Pancreas (tissue), 10 donors: ENCODE measurements at regions not wholly inside any gene's neighbourhood (a gene's known extent, or its start where the extent isn't known, plus 50 kb on each side); places are given as distances from the start of the nearest gene placed in this dataset.

Experiments
- ATAC-seq, 4 donors: fragments of 200-7000 bp; cut with Tn5 transposase; one replicate each; pipeline versions ENCODE4 v1.8.0 to v1.9.1; 2020; ENCODE audit warnings: mild to moderate bottlenecking in 4 of 4, moderate library complexity in 4 of 4
- DNase-seq, 6 donors: peaks; one replicate each; pipeline ENCODE4 v3.0.0-alpha.2; 2020
- FAIRE-seq: peaks from 2 replicates; lab custom pipeline; 2012; peaks lifted over from hg19 to GRCh38; lab: Jason Lieb, UNC
- H3K27ac ChIP-seq, 4 donors: fragments of 200-600 bp; sonication (generic); 1 replicate in 3 of 4; 2 replicates in 1 of 4; pipeline versions ENCODE4 v1.5.0 to v1.8.0; 2020
- H3K27me3 ChIP-seq, 4 donors: fragments of 200-600 bp; one replicate each; pipeline ENCODE4 v1.8.0; 2021
- H3K36me3 ChIP-seq, 3 donors: fragments of 200-600 bp; sonication (generic) in 1 of 3; one replicate each; pipeline versions ENCODE4 v1.5.0 to v1.8.0; 2020 to 2021
- H3K4me1 ChIP-seq, 3 donors: fragments of 200-600 bp; one replicate each; pipeline ENCODE4 v1.8.0; 2021
- H3K4me3 ChIP-seq, 4 donors: fragments of 200-600 bp; sonication (generic) in 2 of 4; one replicate each; pipeline versions ENCODE4 v1.5.0 to v1.8.0; 2020 to 2021
- H3K9me3 ChIP-seq, 4 donors: fragments of 200-600 bp; one replicate each; pipeline ENCODE4 v1.8.0; 2021
- WGBS, 2 donors: extraction: QIAGEN DNeasy Blood & Tissue Kit; methylation state at CpG; one replicate each; pipeline ENCODE4 v1.1.7; 2013; 5-methylcytosine and 5-hydroxymethylcytosine counted together
- intact Hi-C, 3 donors: fragments of 100-400 bp; cut with DNase I; formaldehyde crosslinking; loops; one replicate each; pipeline versions ENCODE4 v1.11.1 to v1.14.2; 2022
- TF ChIP-seq, protein P1 (sequence below), 4 donors: fragments of 200-600 bp; sonication (generic) in 3 of 4; IDR thresholded peaks; one replicate each; pipeline versions ENCODE4 v1.5.0 to v1.8.0; 2021; ENCODE audit warnings: antibody characterized with exemption in 4 of 4
- donor health status: healthy with polysubstance abuse.
- donor health status: DM: no; HTN: no; CAD: no; lungs with moderate emphysema.
- donor health status: DM: no; HTN: no; CAD: no.
- donor health status: control.
- donor health status: control.
- donor health status: Bipolar disorder and iron deficiency.
- donor health status: DM: yes; HTN: yes; CAD: no.
- donor health status: DM: no; HTN: no; CAD: no.
- donor health status: DM: no; HTN: no; CAD: no.
- donor health status: DM: yes; HTN: yes; CAD: no.

DNA sequence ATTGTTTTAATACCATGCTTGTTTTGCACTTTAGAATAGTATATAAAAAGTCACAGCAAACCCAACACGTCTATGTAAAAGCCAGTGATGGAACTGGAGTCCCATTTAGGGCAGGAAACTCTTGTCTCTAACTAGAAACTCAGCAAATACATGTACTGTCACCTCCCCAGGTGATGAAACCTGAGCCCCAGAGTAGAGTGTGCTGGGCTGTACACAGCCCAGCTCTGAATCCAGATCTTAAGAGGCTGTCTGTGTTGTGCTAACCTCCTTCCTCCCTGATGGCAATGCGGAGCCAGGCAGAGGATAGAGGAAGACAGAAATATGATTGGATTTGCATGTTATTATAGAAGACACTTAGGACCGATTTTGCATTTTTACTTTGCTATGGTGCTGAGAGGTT, 317.5 kb upstream of the TRIB2 start:
- DNase-seq: no peak
- Histone ChIP-seq H3K36me3 (no peaks in the 10 kb centered on the region), H3K27ac (no peak overlapping the region), H3K9me3 (no peaks in the 10 kb centered on the region), H3K4me3 (no peak overlapping the region), H3K27me3 (no peaks in the 10 kb centered on the region), H3K4me1 (no peaks in the 10 kb centered on the region)
- intact Hi-C loops: no loop called here
- TF ChIP-seq, protein P1, sequence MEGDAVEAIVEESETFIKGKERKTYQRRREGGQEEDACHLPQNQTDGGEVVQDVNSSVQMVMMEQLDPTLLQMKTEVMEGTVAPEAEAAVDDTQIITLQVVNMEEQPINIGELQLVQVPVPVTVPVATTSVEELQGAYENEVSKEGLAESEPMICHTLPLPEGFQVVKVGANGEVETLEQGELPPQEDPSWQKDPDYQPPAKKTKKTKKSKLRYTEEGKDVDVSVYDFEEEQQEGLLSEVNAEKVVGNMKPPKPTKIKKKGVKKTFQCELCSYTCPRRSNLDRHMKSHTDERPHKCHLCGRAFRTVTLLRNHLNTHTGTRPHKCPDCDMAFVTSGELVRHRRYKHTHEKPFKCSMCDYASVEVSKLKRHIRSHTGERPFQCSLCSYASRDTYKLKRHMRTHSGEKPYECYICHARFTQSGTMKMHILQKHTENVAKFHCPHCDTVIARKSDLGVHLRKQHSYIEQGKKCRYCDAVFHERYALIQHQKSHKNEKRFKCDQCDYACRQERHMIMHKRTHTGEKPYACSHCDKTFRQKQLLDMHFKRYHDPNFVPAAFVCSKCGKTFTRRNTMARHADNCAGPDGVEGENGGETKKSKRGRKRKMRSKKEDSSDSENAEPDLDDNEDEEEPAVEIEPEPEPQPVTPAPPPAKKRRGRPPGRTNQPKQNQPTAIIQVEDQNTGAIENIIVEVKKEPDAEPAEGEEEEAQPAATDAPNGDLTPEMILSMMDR (IDR thresholded peaks at IDR 0.05): no peak
- no peak for ATAC-seq
- WGBS, 2 donors: 71 to 77% methylated on average over 3 of the region's 3 CpGs
- no peak for FAIRE-seq

DNA sequence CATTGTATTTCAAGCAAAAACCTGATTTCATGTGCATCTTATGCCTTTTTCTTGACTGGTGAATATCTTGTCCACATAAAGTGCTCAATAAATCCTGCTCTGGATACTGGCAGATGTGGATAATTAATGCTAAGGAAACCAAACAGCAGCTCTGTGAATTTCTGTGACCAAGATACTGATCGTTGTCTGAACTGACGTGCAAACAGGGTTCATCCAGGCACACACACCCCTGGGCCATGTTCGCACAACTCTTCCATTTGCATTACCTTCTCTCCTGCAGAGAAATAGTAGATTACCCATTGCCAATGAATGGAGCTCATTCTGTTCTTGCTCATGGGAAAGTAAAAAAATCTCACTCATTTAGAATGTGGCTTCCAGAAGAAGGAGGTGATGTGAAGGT, 316.2 kb upstream of the TRIB2 start:
- TF ChIP-seq, protein P1 (IDR thresholded peaks at IDR 0.05): no peak
- Histone ChIP-seq H3K36me3 (no peaks in the 10 kb centered on the region), H3K4me1 (no peaks in the 10 kb centered on the region), H3K9me3 (no peaks in the 10 kb centered on the region), H3K27me3 (no peaks in the 10 kb centered on the region), H3K27ac (no peak overlapping the region), H3K4me3 (no peak overlapping the region)
- FAIRE-seq (no peak), ATAC-seq (no peak), DNase-seq (no peak)
- intact Hi-C loops: no loop called here
- WGBS, 2 donors: 68 to 79% methylated on average over 3 of the region's 3 CpGs

DNA sequence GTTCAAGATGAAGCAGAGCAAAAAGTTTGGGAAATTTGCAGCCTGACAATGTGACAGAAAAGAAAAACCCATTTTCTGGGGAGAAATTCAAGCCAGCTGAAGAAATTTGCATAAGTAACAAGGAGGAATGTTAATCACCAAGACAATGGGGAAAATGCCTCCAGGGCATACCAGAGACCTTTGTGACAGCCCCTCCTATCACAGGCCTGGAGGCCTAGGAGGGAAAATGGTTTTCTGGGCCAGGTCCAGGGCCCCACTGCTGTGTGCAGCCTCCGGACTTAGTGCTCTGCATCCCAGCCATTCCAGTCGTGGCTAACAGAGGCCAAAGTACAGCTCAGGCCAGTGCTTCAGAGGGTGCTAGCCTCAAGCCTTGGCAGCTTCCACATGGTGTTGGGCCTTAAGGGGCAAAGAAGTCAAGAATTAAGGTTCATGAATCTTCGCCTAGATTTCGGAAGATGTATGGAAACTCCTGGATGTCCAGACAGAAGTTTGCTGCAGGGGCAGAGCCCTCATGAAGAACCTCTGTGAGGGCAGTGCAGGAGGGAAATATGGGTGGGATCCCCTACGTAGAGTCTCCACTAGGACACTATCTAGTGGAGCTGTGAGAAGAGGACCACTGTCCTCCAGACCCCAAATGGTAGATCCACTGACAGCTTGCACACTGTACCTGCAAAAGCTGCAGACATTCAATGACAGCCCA, 314.1 kb upstream of the TRIB2 start:
- no peak for ATAC-seq
- 88 to 95% methylated on average over 5 of the region's 5 CpGs for WGBS, 2 donors
- TF ChIP-seq, protein P1 (IDR thresholded peaks at IDR 0.05): no peak

DNA sequence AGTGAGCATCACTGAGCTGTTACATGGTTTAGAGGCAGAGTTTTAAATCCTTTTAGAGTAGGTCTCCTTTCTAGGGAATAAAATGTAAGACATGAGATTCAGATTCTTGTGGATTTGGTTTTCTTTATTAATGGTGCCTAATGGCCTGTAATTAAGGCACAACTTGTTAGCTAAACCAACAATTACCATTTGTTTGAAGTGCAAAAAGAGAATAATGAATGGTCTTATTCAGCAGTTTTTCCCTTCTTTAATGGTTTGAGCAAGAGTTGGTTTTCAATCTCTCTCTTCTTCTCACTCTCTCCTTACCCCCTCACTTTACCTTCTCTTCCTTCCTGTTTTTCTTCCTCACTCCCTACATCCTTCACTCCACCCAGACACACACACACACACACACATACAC, 312.2 kb upstream of the TRIB2 start:
- ATAC-seq (no peak), FAIRE-seq (no peak), DNase-seq (no peak)
- H3K27me3 ChIP-seq: no peaks in the 10 kb centered on the region
- TF ChIP-seq, protein P1 (IDR thresholded peaks at IDR 0.05): no peak
- no peak overlapping the region for H3K4me3 ChIP-seq
- no peak overlapping the region for H3K27ac ChIP-seq
- intact Hi-C loops: no loop called here
- H3K36me3 ChIP-seq: no peaks in the 10 kb centered on the region
- H3K4me1 ChIP-seq: no peaks in the 10 kb centered on the region
- H3K9me3 ChIP-seq: no peaks in the 10 kb centered on the region

More for the DNA sequence above, 314.1 kb upstream of the TRIB2 start:
- Histone ChIP-seq H3K27me3 (no peaks in the 10 kb centered on the region), H3K27ac (no peak overlapping the region), H3K9me3 (no peaks in the 10 kb centered on the region), H3K4me1 (no peaks in the 10 kb centered on the region), H3K36me3 (no peaks in the 10 kb centered on the region), H3K4me3 (no peak overlapping the region)
- FAIRE-seq (no peak), DNase-seq (no peak)
- intact Hi-C loops: no loop called here

DNA sequence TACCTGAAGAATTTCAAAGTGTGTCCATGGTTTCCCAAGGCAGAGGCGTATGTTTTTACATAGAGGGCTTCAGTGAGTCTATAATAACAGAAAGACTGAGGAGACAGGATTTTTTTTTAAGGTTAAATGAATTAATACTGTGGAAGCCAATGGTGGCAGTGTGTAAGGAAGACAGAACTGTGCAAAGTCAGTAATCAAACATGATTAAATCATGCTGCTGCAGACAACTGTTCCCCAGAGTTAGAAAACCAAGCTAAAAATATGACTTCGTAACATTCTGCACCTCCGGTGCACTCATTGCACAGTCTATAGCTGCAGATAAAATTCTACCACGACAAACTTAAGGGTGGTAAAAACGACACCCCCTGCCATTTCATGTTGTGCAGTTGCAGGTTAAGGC, 309.6 kb upstream of the TRIB2 start:
- no peaks in the 10 kb centered on the region for H3K4me1 ChIP-seq
- H3K27me3 ChIP-seq: no peaks in the 10 kb centered on the region
- TF ChIP-seq, protein P1 (IDR thresholded peaks at IDR 0.05): no peak
- whole genome bisulfite sequencing, 2 donors: 76 to 80% methylated on average over 5 of the region's 5 CpGs
- H3K4me3 ChIP-seq: no peak overlapping the region
- DNase-seq: no peak
- intact Hi-C loops: no loop called here
- H3K27ac ChIP-seq: no peak overlapping the region
- no peak for ATAC-seq
- no peaks in the 10 kb centered on the region for H3K36me3 ChIP-seq
- FAIRE-seq: no peak
- H3K9me3 ChIP-seq: no peaks in the 10 kb centered on the region
